Thoracic aorta (tissue), 2 donors: ENCODE measurements at regions not wholly inside any gene's neighbourhood (a gene's known extent, or its start where the extent isn't known, plus 50 kb on each side); places are given as distances from the start of the nearest gene placed in this dataset.

Experiments used
- ATAC-seq: fragments of 150-250 bp; one replicate; pipeline ENCODE4 v1.8.0; 2017; ENCODE audit warnings: low read depth; ENCODE audit not compliant: insufficient number of reproducible peaks, low FRiP score
- DNase-seq: peaks from one replicate; pipeline ENCODE4 v3.0.0-alpha.2; 2020; ENCODE audit warnings: low spot score
- H3K27ac ChIP-seq, 2 donors: fragments of 200-600 bp; sonication (generic); 1 replicate in 1 of 2; 2 replicates in 1 of 2; pipeline ENCODE4 v1.5.1; 2016; ENCODE audit warnings: mild to moderate bottlenecking in 2 of 2, moderate library complexity in 2 of 2
- H3K27me3 ChIP-seq: fragments of 200-600 bp; sonication (generic); replicated peaks from 2 replicates; pipeline ENCODE4 v1.6.0; 2016; ENCODE audit warnings: mild to moderate bottlenecking; ENCODE audit not compliant: insufficient read depth
- H3K36me3 ChIP-seq: fragments of 200-600 bp; sonication (generic); one replicate; pipeline ENCODE4 v1.5.1; 2016
- H3K4me1 ChIP-seq, 2 donors: fragments of 200-600 bp; sonication (generic); 1 replicate in 1 of 2; 2 replicates in 1 of 2; pipeline versions ENCODE4 v1.5.1 to v1.6.0; 2016; ENCODE audit warnings: low read depth in 2 of 2, mild to moderate bottlenecking in 1 of 2; ENCODE audit not compliant: control insufficient read depth in 1 of 2
- H3K4me3 ChIP-seq: fragments of 200-600 bp; sonication (generic); 2 replicates; pipeline ENCODE4 v1.5.1; 2016; ENCODE audit warnings: mild to moderate bottlenecking
- H3K9me3 ChIP-seq: fragments of 200-600 bp; sonication (generic); 2 replicates; pipeline ENCODE4 v1.5.1; 2016
- CTCF ChIP-seq: fragments of 200-600 bp; sonication (generic); IDR thresholded peaks from one replicate; pipeline ENCODE4 v1.5.1; 2019; ENCODE audit warnings: antibody characterized with exemption

GRCh38 chr13:74423434-74423833, 289.2 kb upstream of the KLF12 start:
- ATAC-seq (no peak), DNase-seq (no peak)
- H3K9me3 ChIP-seq, result no peaks in the 10 kb centered on the region
- H3K27ac ChIP-seq, result no peak overlapping the region
- no peak for TF ChIP-seq CTCF
- no peaks in the 10 kb centered on the region for H3K36me3 ChIP-seq
- H3K4me3 ChIP-seq, result no peak overlapping the region
- H3K4me1 ChIP-seq, result no peaks in the 10 kb centered on the region
- H3K27me3 ChIP-seq, result no peaks in the 10 kb centered on the region

DNA sequence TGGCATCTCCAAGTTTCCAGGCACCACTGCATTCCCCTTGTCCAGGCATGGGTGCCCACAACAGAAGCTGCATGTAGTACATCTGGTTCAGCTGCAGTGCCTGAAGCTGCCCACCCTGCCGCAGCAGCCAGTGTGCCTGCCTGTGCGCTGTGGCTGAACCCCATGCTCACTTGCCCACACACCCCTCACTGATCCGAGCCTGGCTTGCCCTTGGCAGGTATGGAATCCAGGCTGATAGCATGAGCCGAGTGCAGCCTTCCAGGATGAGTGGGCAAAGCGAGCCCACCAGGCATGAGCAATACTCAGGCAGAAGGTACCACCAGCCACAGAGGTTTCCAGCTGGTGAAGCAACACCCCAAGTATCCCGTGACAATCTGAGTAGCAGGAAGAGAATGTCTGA, 280.3 kb upstream of the KLF12 start:
- no peak for DNase-seq
- no peak for TF ChIP-seq CTCF
- Histone ChIP-seq H3K4me1 (peaks cover 0 to 8% of the 10 kb centered on the region in 2 donors), H3K27ac (no peak overlapping the region), H3K4me3 (no peak overlapping the region), H3K9me3 (no peaks in the 10 kb centered on the region), H3K27me3 (no peaks in the 10 kb centered on the region), H3K36me3 (no peaks in the 10 kb centered on the region)
- ATAC-seq, result no peak

- Histone ChIP-seq H3K4me3 (no peak overlapping the region), H3K36me3 (no peaks in the 10 kb centered on the region), H3K9me3 (no peaks in the 10 kb centered on the region), H3K4me1 (peaks cover 0 to 8% of the 10 kb centered on the region in 2 donors), H3K27me3 (no peaks in the 10 kb centered on the region), H3K27ac (no peak overlapping the region)
- ATAC-seq (no peak), DNase-seq (no peak)
- no peak for TF ChIP-seq CTCF
Measured at GRCh38 chr13:74413482-74413881, 279.3 kb upstream of the KLF12 start.

DNA sequence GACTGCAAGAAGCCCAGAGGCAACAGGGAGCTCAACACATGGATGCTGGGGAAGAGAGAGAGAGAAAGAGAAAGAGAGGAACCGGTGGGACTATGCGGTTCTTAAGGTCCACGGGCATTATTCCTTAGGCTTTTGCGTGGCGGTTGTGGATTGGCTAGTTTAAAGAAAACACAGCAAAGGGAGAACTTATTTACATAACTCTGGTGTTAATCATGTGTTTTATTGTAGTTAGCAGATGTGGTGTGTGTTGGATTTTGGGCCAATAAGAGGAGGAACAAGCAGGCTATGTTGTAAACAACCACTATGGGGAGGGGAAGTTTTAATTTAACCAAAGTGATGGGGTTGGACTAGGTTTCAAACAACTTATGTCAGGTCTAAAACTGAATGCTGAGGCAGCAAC, 275.3 kb upstream of the KLF12 start:
- H3K27ac ChIP-seq, result no peak overlapping the region
- no peaks in the 10 kb centered on the region for H3K4me1 ChIP-seq
- no peaks in the 10 kb centered on the region for H3K36me3 ChIP-seq
- H3K4me3 ChIP-seq, result no peak overlapping the region
- DNase-seq (no peak), ATAC-seq (no peak)
- no peaks in the 10 kb centered on the region for H3K9me3 ChIP-seq
- H3K27me3 ChIP-seq, result no peaks in the 10 kb centered on the region
- no peak for TF ChIP-seq CTCF

DNA sequence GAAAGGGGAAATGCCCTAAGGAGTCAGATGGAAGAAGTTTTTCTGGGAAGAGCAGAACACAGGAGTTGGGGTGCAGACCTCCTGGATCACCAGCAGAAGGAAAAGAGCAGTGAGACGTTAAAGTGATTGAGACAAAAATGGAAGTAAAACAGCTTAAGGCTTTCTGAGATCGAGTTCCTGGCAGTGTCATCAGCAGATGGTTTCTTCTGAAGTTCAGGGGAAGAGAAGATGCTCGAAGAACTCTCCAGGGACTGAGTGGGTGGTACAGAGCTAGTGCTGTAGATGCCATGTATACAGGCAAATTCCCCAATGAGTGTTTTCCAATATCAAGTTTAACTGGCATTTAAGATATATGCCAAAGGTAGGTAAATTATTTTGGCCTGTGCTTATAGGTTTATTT, 272.2 kb upstream of the KLF12 start:
- no peak overlapping the region for H3K4me3 ChIP-seq
- no peak for ATAC-seq
- no peaks in the 10 kb centered on the region for H3K36me3 ChIP-seq
- no peaks in the 10 kb centered on the region for H3K27me3 ChIP-seq
- DNase-seq, result no peak
- TF ChIP-seq CTCF, result no peak
- no peaks in the 10 kb centered on the region for H3K4me1 ChIP-seq
- H3K9me3 ChIP-seq, result no peaks in the 10 kb centered on the region
- no peak overlapping the region for H3K27ac ChIP-seq
